Epithelial cell of proximal tubule (primary cell): ENCODE measurements at regions not wholly inside any gene's neighbourhood (a gene's known extent, or its start where the extent isn't known, plus 50 kb on each side); places are given as distances from the start of the nearest gene placed in this dataset.

ENCODE experiments used
- DNase-seq: peaks from one replicate; pipeline ENCODE4 v3.0.0-alpha.2; 2011; ENCODE audit warnings: low read depth
- H3K4me3 ChIP-seq: 2 replicates; pipeline ENCODE4 v1.5.1; 2011; ENCODE audit warnings: low read depth, mild to moderate bottlenecking, low read length
- TF ChIP-seq, protein P1 (sequence below): conservative IDR thresholded peaks from 2 replicates; pipeline ENCODE4 v1.5.1; 2012; ENCODE audit warnings: low read depth, mild to moderate bottlenecking, low read length

DNA sequence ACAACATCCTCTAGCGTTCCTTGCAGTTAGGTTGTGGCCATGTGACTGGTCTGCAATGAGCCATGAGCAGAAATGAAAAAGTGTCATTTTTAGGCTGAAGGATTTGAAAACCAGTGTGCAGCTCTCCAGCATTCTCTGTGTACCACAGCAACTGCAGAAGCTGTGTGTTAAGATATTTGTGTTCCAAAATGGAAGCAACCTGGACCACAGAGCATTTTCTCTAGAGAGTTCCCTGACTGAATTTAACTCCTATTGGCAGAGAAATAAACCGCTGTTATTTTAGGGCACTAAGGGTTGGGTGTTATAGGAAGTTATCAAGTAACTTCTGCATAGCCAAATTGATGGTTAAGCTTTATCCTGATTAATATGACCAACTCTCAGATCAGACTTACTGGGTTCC lies 257.2 kb upstream of the THUMPD2 start:
- no peak for DNase-seq
- TF ChIP-seq, protein P1, sequence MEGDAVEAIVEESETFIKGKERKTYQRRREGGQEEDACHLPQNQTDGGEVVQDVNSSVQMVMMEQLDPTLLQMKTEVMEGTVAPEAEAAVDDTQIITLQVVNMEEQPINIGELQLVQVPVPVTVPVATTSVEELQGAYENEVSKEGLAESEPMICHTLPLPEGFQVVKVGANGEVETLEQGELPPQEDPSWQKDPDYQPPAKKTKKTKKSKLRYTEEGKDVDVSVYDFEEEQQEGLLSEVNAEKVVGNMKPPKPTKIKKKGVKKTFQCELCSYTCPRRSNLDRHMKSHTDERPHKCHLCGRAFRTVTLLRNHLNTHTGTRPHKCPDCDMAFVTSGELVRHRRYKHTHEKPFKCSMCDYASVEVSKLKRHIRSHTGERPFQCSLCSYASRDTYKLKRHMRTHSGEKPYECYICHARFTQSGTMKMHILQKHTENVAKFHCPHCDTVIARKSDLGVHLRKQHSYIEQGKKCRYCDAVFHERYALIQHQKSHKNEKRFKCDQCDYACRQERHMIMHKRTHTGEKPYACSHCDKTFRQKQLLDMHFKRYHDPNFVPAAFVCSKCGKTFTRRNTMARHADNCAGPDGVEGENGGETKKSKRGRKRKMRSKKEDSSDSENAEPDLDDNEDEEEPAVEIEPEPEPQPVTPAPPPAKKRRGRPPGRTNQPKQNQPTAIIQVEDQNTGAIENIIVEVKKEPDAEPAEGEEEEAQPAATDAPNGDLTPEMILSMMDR: no peak
- no peak overlapping the region for H3K4me3 ChIP-seq

DNA sequence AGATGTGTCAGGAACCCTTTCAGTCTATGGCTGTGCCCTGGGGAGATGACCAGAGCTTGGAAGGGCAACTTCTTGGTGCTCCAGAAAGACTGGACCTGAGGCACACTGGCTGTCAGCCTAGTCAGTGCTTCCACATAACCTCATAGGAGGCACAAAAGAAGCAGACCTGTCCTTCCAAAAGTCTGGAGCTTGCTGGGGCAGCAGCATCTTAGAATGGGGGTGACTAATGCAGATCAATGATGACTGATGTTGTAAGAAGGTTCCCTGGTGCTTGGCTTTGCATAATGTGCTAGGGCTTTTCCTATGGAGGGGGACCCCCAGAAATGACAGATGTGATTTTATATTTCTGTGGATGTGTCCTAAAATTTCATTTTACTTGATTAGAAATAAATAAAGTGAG lies 255.7 kb upstream of the THUMPD2 start:
- DNase-seq: no peak
- TF ChIP-seq, protein P1: no peak
- H3K4me3 ChIP-seq: no peak overlapping the region

DNA sequence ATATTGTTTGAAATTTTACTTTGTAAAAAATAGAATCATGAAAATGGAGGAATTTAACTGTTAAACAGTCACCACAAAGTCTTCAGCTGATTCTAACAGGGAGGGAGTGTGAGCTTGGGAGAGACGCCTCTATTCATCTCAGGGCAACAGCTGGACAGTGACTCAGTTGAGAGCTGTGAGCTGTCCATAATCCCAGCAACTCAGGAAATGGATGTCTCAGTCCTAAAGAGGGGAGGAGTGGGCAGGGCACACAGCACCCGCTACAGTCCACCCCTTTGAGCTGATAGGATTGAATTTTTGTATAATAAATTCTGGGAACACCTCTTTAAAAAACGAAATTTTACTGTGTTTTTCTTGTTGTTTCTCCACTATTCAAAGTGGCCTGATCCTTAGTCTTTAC lies 255.1 kb upstream of the THUMPD2 start:
- no peak for DNase-seq
- H3K4me3 ChIP-seq: no peak overlapping the region
- TF ChIP-seq, protein P1: no peak

DNA sequence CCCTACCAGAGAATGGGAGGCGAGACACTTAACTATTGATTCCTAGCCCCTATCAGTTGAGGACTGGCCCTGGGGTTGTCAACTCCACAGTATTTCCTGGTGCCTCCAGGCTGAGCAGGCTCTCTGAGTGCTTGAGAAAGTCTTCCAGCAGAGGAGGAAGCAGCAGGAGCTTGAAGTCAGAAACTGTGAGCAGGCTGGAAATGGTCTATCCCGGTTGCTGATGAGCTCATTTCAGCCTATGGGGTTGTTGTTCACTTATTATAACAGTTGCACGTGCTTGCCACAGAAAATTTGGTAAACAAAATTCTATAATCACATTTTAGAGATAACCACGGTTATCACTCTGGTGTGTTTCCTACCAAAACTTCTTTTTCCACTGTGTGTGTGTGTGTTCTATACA lies 254.7 kb upstream of the THUMPD2 start:
- H3K4me3 ChIP-seq: no peak overlapping the region
- no peak for DNase-seq
- TF ChIP-seq, protein P1: no peak

DNA sequence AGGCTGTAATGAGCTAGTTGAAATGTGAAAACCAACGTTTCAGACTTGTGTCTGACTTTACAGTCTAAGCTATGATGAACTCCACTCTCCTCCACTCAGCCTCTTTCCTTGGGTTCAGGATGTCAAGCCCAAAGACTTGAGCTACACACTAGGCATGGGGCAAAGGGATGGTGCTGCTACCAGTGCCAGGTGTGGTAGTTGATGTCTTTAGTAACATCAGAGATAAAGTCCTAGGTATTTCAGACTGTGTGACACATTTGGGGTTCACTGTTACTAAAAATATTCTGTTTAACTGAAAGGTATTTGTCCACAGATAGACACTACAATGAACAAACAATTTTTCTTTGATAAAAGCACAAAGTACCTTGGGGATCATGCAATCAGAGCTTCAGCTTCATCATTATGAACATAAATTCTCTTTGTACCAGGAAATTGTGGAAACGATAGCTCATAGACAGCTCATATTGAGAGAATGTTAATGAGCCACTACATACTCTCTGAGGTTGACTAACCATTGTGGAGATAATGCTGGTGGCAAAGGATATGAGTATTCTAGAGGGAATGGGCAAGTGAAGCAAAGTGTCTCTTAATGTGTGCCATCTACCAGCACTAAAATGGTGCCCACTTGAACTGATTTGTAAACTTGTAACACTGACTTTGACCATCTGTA lies 253.7 kb upstream of the THUMPD2 start:
- TF ChIP-seq, protein P1: no peak
- DNase-seq: no peak

DNA sequence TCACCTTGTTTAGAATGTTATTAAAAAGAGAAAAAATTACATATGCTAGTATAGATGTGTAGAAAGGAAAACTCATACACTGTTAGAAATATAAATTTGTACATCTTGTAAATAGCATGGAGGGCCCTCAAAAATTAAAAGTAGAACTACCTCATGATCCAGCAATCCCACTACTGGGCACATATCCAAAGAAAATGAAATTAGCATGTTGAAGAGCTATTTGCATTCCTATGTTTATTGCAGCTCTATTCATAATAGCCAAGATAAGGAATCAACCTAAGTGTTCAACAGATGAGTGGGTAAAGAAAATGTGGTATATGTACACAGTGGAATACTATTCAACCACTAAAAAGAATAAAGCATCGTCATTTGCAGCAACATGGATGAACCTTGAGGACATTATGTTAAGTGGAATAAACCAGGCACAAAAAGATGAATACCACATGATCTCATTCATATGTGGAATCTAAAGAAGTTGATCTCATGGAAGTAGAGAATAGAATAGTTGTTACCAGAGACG lies 251.5 kb upstream of the THUMPD2 start:
- TF ChIP-seq, protein P1: no peak

More for the DNA sequence above, 253.7 kb upstream of the THUMPD2 start:
- no peak overlapping the region for H3K4me3 ChIP-seq

More for the DNA sequence above, 251.5 kb upstream of the THUMPD2 start:
- no peak overlapping the region for H3K4me3 ChIP-seq
- no peak for DNase-seq
